ENCODE measurements at regions not wholly inside any gene's neighbourhood (a gene's known extent, or its start where the extent isn't known, plus 50 kb on each side); places are given as distances from the start of the nearest gene placed in this dataset.

DNA sequence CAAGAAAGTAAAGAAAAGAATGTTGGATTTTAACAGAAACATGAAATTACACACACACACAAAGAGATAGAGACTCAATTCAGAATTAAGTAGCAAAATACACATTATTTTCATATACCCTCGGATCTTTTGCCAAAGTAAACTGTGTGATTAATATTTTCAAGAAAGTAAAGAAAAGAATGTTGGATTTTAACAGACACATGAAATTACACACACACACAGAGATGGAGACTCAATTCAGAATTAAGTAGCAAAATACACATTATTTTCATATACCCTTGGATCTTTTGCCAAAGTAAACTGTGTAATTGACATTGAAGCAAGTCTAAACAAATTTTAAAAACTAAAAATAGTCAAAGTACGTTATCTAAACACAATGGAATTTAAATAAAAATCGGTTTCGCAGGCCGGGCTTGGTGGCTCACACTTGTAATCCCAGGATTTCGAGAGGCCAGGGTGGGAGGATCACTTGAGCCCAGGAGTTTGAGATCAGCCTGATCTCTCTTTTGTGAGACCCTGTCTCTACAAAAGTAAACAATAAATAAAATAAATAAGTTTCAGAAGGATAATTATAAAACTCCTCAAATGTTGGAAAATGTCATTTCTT lies 337.3 kb upstream of the MAGI2 start:
- Histone ChIP-seq H3K27me3 (ENCODE audit: control insufficient read depth, low read length) (no peaks in the 10 kb centered on the region), H3K4me3 (ENCODE audit: low read length) (no peak overlapping the region), H4K20me1 (ENCODE audit: control insufficient read depth, insufficient read depth, low read depth, low read length) (no peaks in the 10 kb centered on the region), H3K4me1 (ENCODE audit: control insufficient read depth, low read length) (no peaks in the 10 kb centered on the region), H3K9me3 (ENCODE audit: control insufficient read depth, insufficient read depth, low read length) (no peaks in the 10 kb centered on the region), H3K36me3 (ENCODE audit: control insufficient read depth, low read length) (no peaks in the 10 kb centered on the region), H3F3A (ENCODE audit: control insufficient read depth, insufficient read depth) (no peaks in the 10 kb centered on the region), H3K27ac (ENCODE audit: low read depth, low read length) (no peak overlapping the region), H3K79me2 (ENCODE audit: control insufficient read depth, low read length) (no peaks in the 10 kb centered on the region), H3K9me2 (replicated peaks; ENCODE audit: control insufficient read depth, low read length) (no peaks in the 10 kb centered on the region; the same call in 1 of the 2 replicates), H3K4me2 (ENCODE audit: low read length) (no peak overlapping the region)
- TF ChIP-seq, protein P1, sequence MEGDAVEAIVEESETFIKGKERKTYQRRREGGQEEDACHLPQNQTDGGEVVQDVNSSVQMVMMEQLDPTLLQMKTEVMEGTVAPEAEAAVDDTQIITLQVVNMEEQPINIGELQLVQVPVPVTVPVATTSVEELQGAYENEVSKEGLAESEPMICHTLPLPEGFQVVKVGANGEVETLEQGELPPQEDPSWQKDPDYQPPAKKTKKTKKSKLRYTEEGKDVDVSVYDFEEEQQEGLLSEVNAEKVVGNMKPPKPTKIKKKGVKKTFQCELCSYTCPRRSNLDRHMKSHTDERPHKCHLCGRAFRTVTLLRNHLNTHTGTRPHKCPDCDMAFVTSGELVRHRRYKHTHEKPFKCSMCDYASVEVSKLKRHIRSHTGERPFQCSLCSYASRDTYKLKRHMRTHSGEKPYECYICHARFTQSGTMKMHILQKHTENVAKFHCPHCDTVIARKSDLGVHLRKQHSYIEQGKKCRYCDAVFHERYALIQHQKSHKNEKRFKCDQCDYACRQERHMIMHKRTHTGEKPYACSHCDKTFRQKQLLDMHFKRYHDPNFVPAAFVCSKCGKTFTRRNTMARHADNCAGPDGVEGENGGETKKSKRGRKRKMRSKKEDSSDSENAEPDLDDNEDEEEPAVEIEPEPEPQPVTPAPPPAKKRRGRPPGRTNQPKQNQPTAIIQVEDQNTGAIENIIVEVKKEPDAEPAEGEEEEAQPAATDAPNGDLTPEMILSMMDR (IDR thresholded peaks at IDR 0.05; ENCODE audit: low read depth, low read length, poor library complexity, severe bottlenecking): no peak
- TF ChIP-seq EZH2phosphoT487 (IDR thresholded peaks at IDR 0.05; ENCODE audit: borderline replicate concordance, low read length): no peak

DNA sequence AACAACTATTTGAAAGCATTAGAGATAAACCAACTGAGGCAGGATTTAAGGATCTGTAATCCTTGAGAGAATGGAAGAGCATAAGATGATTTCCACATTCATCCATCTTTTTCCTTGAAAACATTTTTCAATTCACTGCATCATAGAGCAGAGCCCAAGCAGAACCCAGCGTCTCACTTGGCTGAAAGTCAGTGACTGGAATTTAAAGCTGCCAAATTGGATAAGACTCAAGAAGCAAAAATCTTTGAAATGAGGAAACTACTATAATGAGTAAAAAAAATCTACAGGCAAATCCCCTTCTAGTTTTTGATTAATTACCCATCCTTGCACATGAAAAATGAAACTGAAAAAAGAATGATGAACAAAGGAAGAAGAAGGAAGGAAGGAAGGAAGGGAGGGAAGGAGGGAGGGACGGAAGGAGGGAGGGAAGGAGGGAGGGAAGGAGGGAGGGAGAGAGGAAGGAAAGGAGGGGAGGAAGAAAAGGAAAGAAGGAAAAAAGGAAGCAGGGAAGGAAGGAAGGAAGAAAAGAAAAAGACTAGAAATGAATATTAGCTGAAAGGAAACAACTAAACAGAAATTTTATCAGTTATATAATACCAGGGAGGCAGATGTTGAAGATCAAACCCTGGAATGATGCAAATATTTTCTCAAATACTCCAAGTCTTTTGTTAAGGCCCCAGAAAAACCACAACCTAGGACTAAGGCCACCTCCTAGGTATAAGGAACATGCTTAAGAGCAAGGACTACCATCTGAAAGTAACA lies 336.3 kb upstream of the MAGI2 start:
- TF ChIP-seq EZH2phosphoT487 (IDR thresholded peaks at IDR 0.05; ENCODE audit: borderline replicate concordance, low read length): no peak
- TF ChIP-seq, protein P1 (IDR thresholded peaks at IDR 0.05; ENCODE audit: low read depth, low read length, poor library complexity, severe bottlenecking): no peak
- Histone ChIP-seq H3K36me3 (ENCODE audit: control insufficient read depth, low read length) (no peaks in the 10 kb centered on the region), H3F3A (ENCODE audit: control insufficient read depth, insufficient read depth) (no peaks in the 10 kb centered on the region), H3K4me2 (ENCODE audit: low read length) (no peak overlapping the region), H4K20me1 (ENCODE audit: control insufficient read depth, insufficient read depth, low read depth, low read length) (no peaks in the 10 kb centered on the region), H3K4me3 (ENCODE audit: low read length) (no peak overlapping the region), H3K27me3 (ENCODE audit: control insufficient read depth, low read length) (no peaks in the 10 kb centered on the region), H3K79me2 (ENCODE audit: control insufficient read depth, low read length) (no peaks in the 10 kb centered on the region), H3K9me3 (ENCODE audit: control insufficient read depth, insufficient read depth, low read length) (no peaks in the 10 kb centered on the region), H3K4me1 (ENCODE audit: control insufficient read depth, low read length) (no peaks in the 10 kb centered on the region), H3K9me2 (replicated peaks; ENCODE audit: control insufficient read depth, low read length) (no peaks in the 10 kb centered on the region; the same call in 1 of the 2 replicates), H3K27ac (ENCODE audit: low read depth, low read length) (no peak overlapping the region)

GRCh38 chr7:79787623-79788022 lies 334.2 kb upstream of the MAGI2 start:
- H3K79me2 ChIP-seq (ENCODE audit: control insufficient read depth, low read length): no peaks in the 10 kb centered on the region
- no peaks in the 10 kb centered on the region for H3K9me3 ChIP-seq (ENCODE audit: control insufficient read depth, insufficient read depth, low read length)
- H3K27ac ChIP-seq (ENCODE audit: low read depth, low read length): no peak overlapping the region
- no peaks in the 10 kb centered on the region for H3K4me1 ChIP-seq (ENCODE audit: control insufficient read depth, low read length)
- no peak overlapping the region for H3K4me3 ChIP-seq (ENCODE audit: low read length)
- no peak overlapping the region for H3K4me2 ChIP-seq (ENCODE audit: low read length)
- H3F3A ChIP-seq (ENCODE audit: control insufficient read depth, insufficient read depth): no peaks in the 10 kb centered on the region
- no peaks in the 10 kb centered on the region for H3K27me3 ChIP-seq (ENCODE audit: control insufficient read depth, low read length)
- TF ChIP-seq EZH2phosphoT487 (IDR thresholded peaks at IDR 0.05; ENCODE audit: borderline replicate concordance, low read length): no peak
- TF ChIP-seq, protein P1 (IDR thresholded peaks at IDR 0.05; ENCODE audit: low read depth, low read length, poor library complexity, severe bottlenecking): no peak
- no peaks in the 10 kb centered on the region for H4K20me1 ChIP-seq (ENCODE audit: control insufficient read depth, insufficient read depth, low read depth, low read length)
- no peaks in the 10 kb centered on the region for H3K36me3 ChIP-seq (ENCODE audit: control insufficient read depth, low read length)
- H3K9me2 ChIP-seq (replicated peaks; ENCODE audit: control insufficient read depth, low read length): no peaks in the 10 kb centered on the region
